MM.1S (cell line): ENCODE measurements at regions not wholly inside any gene's neighbourhood (a gene's known extent, or its start where the extent isn't known, plus 50 kb on each side); places are given as distances from the start of the nearest gene placed in this dataset.

ENCODE experiments used
- CTCF ChIP-seq: fragments of 300-600 bp; sonication (generic); IDR thresholded peaks from 2 replicates; pipeline ENCODE4 v1.5.1; 2016; ENCODE audit warnings: antibody characterized with exemption, low read length, mixed read lengths
- EZH2phosphoT487 ChIP-seq: fragments of 300-600 bp; sonication (generic); IDR thresholded peaks from 2 replicates; pipeline ENCODE4 v1.6.1; 2018; ENCODE audit warnings: antibody characterized with exemption, low read length

- no peak for TF ChIP-seq EZH2phosphoT487
- no peak for TF ChIP-seq CTCF
Observed at GRCh38 chr7:32256376-32256775, 186.2 kb upstream of the PDE1C start.
